K562 (cell line): ENCODE measurements at regions not wholly inside any gene's neighbourhood (a gene's known extent, or its start where the extent isn't known, plus 50 kb on each side); places are given as distances from the start of the nearest gene placed in this dataset.

ENCODE experiments used
- ATAC-seq: fragments of 200-7000 bp; cut with Tn5 transposase; 3 replicates; pipeline ENCODE4 v1.9.1; 2020; ENCODE audit warnings: moderate library complexity
- BruUV-seq: library from RNA; stranded (reverse); fragments of 400-500 nt; replicated peaks from 2 replicates; lab custom pipeline; 2021; lab: Mats Ljungman, UMichigan
- CTCF ChIA-PET: fragments of 300-600 bp; formaldehyde crosslinking; extraction: SDS; loops from one replicate; lab custom pipeline; 2021; ENCODE audit warnings: low intra/inter-chr PET ratio; lab: Yijun Ruan, JAX
- POLR2A ChIA-PET: fragments of 300-600, 350-650 bp; sonication (Branson Sonifier 250); formaldehyde crosslinking; extraction: SDS; loops from one replicate; lab custom pipeline; 2021; ENCODE audit warnings: antibody characterized with exemption, inconsistent platforms; lab: Yijun Ruan, JAX
- DNase-seq, 4 experiments: peaks; one replicate each; pipeline versions ENCODE4 v3.0.0 to v3.0.0-alpha.2; 2011 to 2018; ENCODE audit warnings: low spot score in 3 of 4, mixed read lengths in 3 of 4; ENCODE audit errors: extremely low read depth in 1 of 4
- FAIRE-seq: peaks from 2 replicates; lab custom pipeline; 2011; peaks lifted over from hg19 to GRCh38; lab: Jason Lieb, UNC
- H2AFZ ChIP-seq: 2 replicates; pipeline ENCODE4 v1.6.0; 2011; ENCODE audit warnings: low read depth, low read length, control low read depth, inconsistent platforms
- H3K27ac ChIP-seq: fragments of 200-600 bp; 3 replicates; pipeline ENCODE4 v1.8.0; 2011; ENCODE audit warnings: low read depth, mild to moderate bottlenecking, control low read depth, inconsistent platforms, low read length, moderate library complexity, mixed read lengths; ENCODE audit errors: extremely low read depth
- H3K27me3 ChIP-seq, 2 experiments: fragments of 300-600 bp in 1 of 2; 2 replicates in 1 of 2; 3 replicates in 1 of 2; pipeline versions ENCODE4 v1.6.0 to v1.8.0; 2011; ENCODE audit warnings: inconsistent platforms in 2 of 2, low read length in 2 of 2, mild to moderate bottlenecking in 1 of 2, mixed read lengths in 1 of 2, moderate library complexity in 1 of 2; ENCODE audit not compliant: control insufficient read depth in 2 of 2, insufficient read depth in 2 of 2
- H3K36me3 ChIP-seq: fragments of 300-600 bp; 3 replicates; pipeline ENCODE4 v1.8.0; 2011; ENCODE audit warnings: mild to moderate bottlenecking, low read length, inconsistent platforms; ENCODE audit not compliant: control insufficient read depth, insufficient read depth
- H3K4me1 ChIP-seq, 2 experiments: fragments of 200-600 bp in 1 of 2; replicated peaks in 1 of 2; 2 replicates in 1 of 2; 3 replicates in 1 of 2; pipeline versions ENCODE4 v1.5.1 to v1.8.0; 2011; ENCODE audit warnings: inconsistent platforms in 2 of 2, low read length in 2 of 2, mild to moderate bottlenecking in 1 of 2, mixed read lengths in 1 of 2, moderate library complexity in 1 of 2; ENCODE audit not compliant: control insufficient read depth in 2 of 2, insufficient read depth in 2 of 2
- H3K4me2 ChIP-seq: 2 replicates; pipeline ENCODE4 v1.6.1; 2011; ENCODE audit warnings: low read length, control low read depth, inconsistent platforms, mixed read lengths; ENCODE audit not compliant: insufficient read depth
- H3K4me3 ChIP-seq: fragments of 200-600 bp; sonication (generic), shearing (Covaris generic); 2 replicates; pipeline ENCODE4 v1.5.1; 2016; ENCODE audit warnings: control low read depth, inconsistent platforms
- H3K79me2 ChIP-seq: fragments of 200-600 bp; 3 replicates; pipeline ENCODE4 v1.8.0; 2011; ENCODE audit warnings: low read length, inconsistent platforms; ENCODE audit not compliant: control insufficient read depth, insufficient read depth
- H3K9ac ChIP-seq, 2 experiments: 2 replicates each; pipeline versions ENCODE4 v1.6.0 to v1.6.1; 2011; ENCODE audit warnings: low read depth in 2 of 2, low read length in 2 of 2, control low read depth in 1 of 2, inconsistent platforms in 1 of 2, mild to moderate bottlenecking in 1 of 2, mixed read lengths in 1 of 2; ENCODE audit not compliant: insufficient read depth in 1 of 2
- H3K9me1 ChIP-seq: one replicate; pipeline ENCODE4 v1.6.0; 2011; ENCODE audit warnings: inconsistent platforms, mild to moderate bottlenecking, low read length, moderate library complexity; ENCODE audit not compliant: control insufficient read depth, insufficient read depth
- H3K9me3 ChIP-seq: replicated peaks from 2 replicates; pipeline ENCODE4 v1.5.1; 2011; ENCODE audit warnings: low read depth, low read length, inconsistent platforms; ENCODE audit not compliant: control insufficient read depth, insufficient read depth
- H4K20me1 ChIP-seq: replicated peaks from 2 replicates; pipeline ENCODE4 v1.6.1; 2011; ENCODE audit warnings: low read length, inconsistent platforms, mixed read lengths; ENCODE audit not compliant: control insufficient read depth, insufficient read depth
- ARID1B ChIP-seq: fragments of 450-650 bp; IDR thresholded peaks from 2 replicates; pipeline ENCODE4 v1.6.1; 2016; ENCODE audit warnings: antibody characterized with exemption, mild to moderate bottlenecking, inconsistent platforms
- CCNT2 ChIP-seq: IDR thresholded peaks from 2 replicates; pipeline ENCODE4 v1.6.1; 2011; ENCODE audit warnings: borderline replicate concordance, low read depth, mild to moderate bottlenecking, moderate library complexity, mixed read lengths, low read length; ENCODE audit not compliant: insufficient read length; ENCODE audit errors: extremely low read depth
- GABPB2 ChIP-seq: fragments of 250-450 bp; sonication (Bioruptor Pico); conservative IDR thresholded peaks from 2 replicates; pipeline ENCODE4 v1.5.1; 2021; ENCODE audit warnings: mild to moderate bottlenecking
- HEY1 ChIP-seq: fragments of 250-450 bp; sonication (Bioruptor Pico); IDR thresholded peaks from 2 replicates; pipeline ENCODE4 v1.5.0; 2020; ENCODE audit warnings: mild to moderate bottlenecking, moderate library complexity, borderline replicate concordance
- HLTF ChIP-seq: fragments of 450-650 bp; IDR thresholded peaks from 2 replicates; pipeline ENCODE4 v1.6.1; 2016
- KDM2B ChIP-seq: fragments of 250-450 bp; sonication (Bioruptor Pico); IDR thresholded peaks from 2 replicates; pipeline ENCODE4 v1.8.0; 2021; ENCODE audit warnings: mild to moderate bottlenecking, moderate library complexity
- NEUROD1 ChIP-seq: fragments of 150-350 bp; IDR thresholded peaks from 2 replicates; pipeline ENCODE4 v1.6.1; 2014; ENCODE audit warnings: borderline replicate concordance, low read length, low read depth; ENCODE audit not compliant: partially characterized antibody
- RBFOX2 ChIP-seq: fragments of 200-400 bp; formaldehyde crosslinking; IDR thresholded peaks from 2 replicates; pipeline ENCODE4 v1.6.1; 2017; ENCODE audit warnings: low read depth, mild to moderate bottlenecking, low read length, moderate library complexity
- SMARCA4 ChIP-seq: fragments of 450-650 bp; IDR thresholded peaks from 2 replicates; pipeline ENCODE4 v1.6.1; 2016
- TAF15 ChIP-seq: fragments of 200-400 bp; formaldehyde crosslinking; IDR thresholded peaks from 2 replicates; pipeline ENCODE4 v1.6.1; 2017; ENCODE audit warnings: mild to moderate bottlenecking, low read depth, low read length, moderate library complexity
- TFAM ChIP-seq: fragments of 250-450 bp; sonication (Bioruptor Pico); conservative IDR thresholded peaks from 2 replicates; pipeline ENCODE4 v1.5.0; 2021; ENCODE audit warnings: mild to moderate bottlenecking, moderate library complexity
- ZNF121 ChIP-seq: sonication (generic); formaldehyde crosslinking; conservative IDR thresholded peaks from 2 replicates; pipeline ENCODE4 v1.8.0; 2022; ENCODE audit warnings: missing genetic modification reagents
- ZNF217 ChIP-seq: sonication (generic); formaldehyde crosslinking; IDR thresholded peaks from 2 replicates; pipeline ENCODE4 v1.8.0; 2022; ENCODE audit warnings: mild to moderate bottlenecking, missing genetic modification reagents
- ZNF589 ChIP-seq: fragments of 200-800 bp; sonication (Bioruptor generic); IDR thresholded peaks from 2 replicates; pipeline ENCODE4 v1.6.1; 2016; ENCODE audit warnings: low read depth, missing genetic modification characterization, missing compliant biosample characterization
- WGBS: fragments of 100-300 bp; shearing (Covaris generic); methylation state at CpG from one replicate; pipeline ENCODE4 v1.1.6; 2016; ENCODE audit warnings: low coverage, mixed read lengths; ENCODE audit not compliant: insufficient coverage; ENCODE audit errors: missing lambda C conversion rate; 5-methylcytosine and 5-hydroxymethylcytosine counted together
- in situ Hi-C: fragments of 300-500 bp; cut with MboI; formaldehyde crosslinking; loops from 4 replicates; pipeline ENCODE4 v1.15.0; 2018; ENCODE audit warnings: inconsistent platforms, mixed read lengths
- intact Hi-C: fragments of 100-400 bp; cut with micrococcal nuclease; formaldehyde crosslinking; loops from 2 replicates; pipeline ENCODE4 v1.14.2; 2022
- TF ChIP-seq, protein P1 (sequence below): fragments of 250-450 bp; sonication (Bioruptor Pico); IDR thresholded peaks from 2 replicates; pipeline ENCODE4 v1.8.0; 2022; ENCODE audit warnings: moderate library complexity, mild to moderate bottlenecking, inconsistent platforms
- TF ChIP-seq, protein P2 (sequence below): fragments of 250-450 bp; sonication (Bioruptor Pico); IDR thresholded peaks from 2 replicates; pipeline ENCODE4 v1.8.0; 2021; ENCODE audit warnings: moderate library complexity, mild to moderate bottlenecking, inconsistent platforms
- TF ChIP-seq, protein P3 (sequence below), 2 experiments: fragments of 450-650 bp in 1 of 2; sonication (generic) in 1 of 2; formaldehyde crosslinking in 1 of 2; IDR thresholded peaks in 1 of 2; conservative IDR thresholded peaks in 1 of 2; 2 replicates each; pipeline versions ENCODE4 v1.6.1 to v1.8.1; 2016 to 2023; ENCODE audit warnings: mild to moderate bottlenecking in 2 of 2, moderate library complexity in 2 of 2, inconsistent platforms in 1 of 2, missing genetic modification reagents in 1 of 2
- TF ChIP-seq, protein P4 (sequence below): fragments of 200-800 bp; sonication (Bioruptor generic); IDR thresholded peaks from 2 replicates; pipeline ENCODE4 v1.6.1; 2017; ENCODE audit warnings: missing genetic modification characterization, missing compliant biosample characterization
- TF ChIP-seq, protein P5 (sequence below): fragments of 250-450 bp; sonication (Bioruptor Pico); IDR thresholded peaks from 2 replicates; pipeline ENCODE4 v1.5.1; 2021; ENCODE audit warnings: mild to moderate bottlenecking

DNA sequence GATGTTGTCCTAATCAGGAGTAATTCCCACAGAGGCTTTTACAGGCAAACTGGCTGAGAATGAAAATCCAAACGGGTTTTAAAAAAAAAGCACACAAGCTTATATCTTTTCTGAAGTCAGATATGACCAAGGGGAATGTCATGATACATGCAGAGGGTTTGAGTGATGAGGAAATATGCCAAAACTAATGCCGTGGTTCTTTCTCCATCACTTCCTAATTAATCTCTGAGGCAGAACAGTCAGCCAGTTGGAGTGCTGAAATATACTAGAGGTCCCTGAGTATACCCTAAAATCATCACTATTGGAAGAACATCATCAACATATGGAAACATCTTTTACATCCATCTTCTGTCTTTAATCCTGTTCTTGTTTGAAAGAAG is 160.8 kb upstream of the FAR2 start:
- CTCF ChIA-PET = no interaction called here
- Histone ChIP-seq H4K20me1 (no peaks in the 10 kb centered on the region), H3K4me3 (no peak overlapping the region), H3K27ac (no peak overlapping the region), H2AFZ (no peak overlapping the region), H3K9me1 (no peaks in the 10 kb centered on the region), H3K9ac (no peak overlapping the region), H3K27me3 (no peaks in the 10 kb centered on the region), H3K79me2 (no peaks in the 10 kb centered on the region), H3K36me3 (no peaks in the 10 kb centered on the region), H3K4me1 (no peaks in the 10 kb centered on the region), H3K4me2 (no peak overlapping the region), H3K9me3 (no peaks in the 10 kb centered on the region)
- DNase-seq = no peak
- BruUV-seq = no TSS peak
- ATAC-seq = no peak
- POLR2A ChIA-PET = no interaction called here
- in situ Hi-C loops = no loop called here
- intact Hi-C loops = no loop called here
- no peak for FAIRE-seq
- 0% methylated on average over 2 of the region's 2 CpGs for WGBS
- no peak for TF ChIP-seq SMARCA4
- TF ChIP-seq, protein P1, sequence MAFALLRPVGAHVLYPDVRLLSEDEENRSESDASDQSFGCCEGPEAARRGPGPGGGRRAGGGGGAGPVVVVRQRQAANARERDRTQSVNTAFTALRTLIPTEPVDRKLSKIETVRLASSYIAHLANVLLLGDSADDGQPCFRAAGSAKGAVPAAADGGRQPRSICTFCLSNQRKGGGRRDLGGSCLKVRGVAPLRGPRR (CRISPR knock-in tag) = no peak
- no peak for TF ChIP-seq HLTF
- TF ChIP-seq, protein P2, sequence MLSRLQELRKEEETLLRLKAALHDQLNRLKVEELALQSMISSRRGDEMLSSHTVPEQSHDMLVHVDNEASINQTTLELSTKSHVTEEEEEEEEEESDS = no peak
- TF ChIP-seq TFAM (CRISPR knock-in tag) = no peak
- TF ChIP-seq HEY1 (CRISPR knock-in tag) = no peak
- no peak for TF ChIP-seq GABPB2 (CRISPR knock-in tag)
- TF ChIP-seq, protein P3, sequence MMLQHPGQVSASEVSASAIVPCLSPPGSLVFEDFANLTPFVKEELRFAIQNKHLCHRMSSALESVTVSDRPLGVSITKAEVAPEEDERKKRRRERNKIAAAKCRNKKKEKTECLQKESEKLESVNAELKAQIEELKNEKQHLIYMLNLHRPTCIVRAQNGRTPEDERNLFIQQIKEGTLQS (IDR thresholded peaks at IDR 0.05) = no peak
- TF ChIP-seq, protein P3 (CRISPR knock-in tag; conservative IDR thresholded peaks at IDR 0.05) = no peak
- TF ChIP-seq, protein P4, sequence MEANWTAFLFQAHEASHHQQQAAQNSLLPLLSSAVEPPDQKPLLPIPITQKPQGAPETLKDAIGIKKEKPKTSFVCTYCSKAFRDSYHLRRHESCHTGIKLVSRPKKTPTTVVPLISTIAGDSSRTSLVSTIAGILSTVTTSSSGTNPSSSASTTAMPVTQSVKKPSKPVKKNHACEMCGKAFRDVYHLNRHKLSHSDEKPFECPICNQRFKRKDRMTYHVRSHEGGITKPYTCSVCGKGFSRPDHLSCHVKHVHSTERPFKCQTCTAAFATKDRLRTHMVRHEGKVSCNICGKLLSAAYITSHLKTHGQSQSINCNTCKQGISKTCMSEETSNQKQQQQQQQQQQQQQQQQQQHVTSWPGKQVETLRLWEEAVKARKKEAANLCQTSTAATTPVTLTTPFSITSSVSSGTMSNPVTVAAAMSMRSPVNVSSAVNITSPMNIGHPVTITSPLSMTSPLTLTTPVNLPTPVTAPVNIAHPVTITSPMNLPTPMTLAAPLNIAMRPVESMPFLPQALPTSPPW (CRISPR knock-in tag) = no peak
- no peak for TF ChIP-seq ZNF217 (CRISPR knock-in tag)
- no peak for TF ChIP-seq ZNF589 (CRISPR knock-in tag)
- no peak for TF ChIP-seq RBFOX2
- TF ChIP-seq ARID1B = no peak
- TF ChIP-seq KDM2B (CRISPR knock-in tag) = no peak
- TF ChIP-seq CCNT2 = no peak
- TF ChIP-seq, protein P5, sequence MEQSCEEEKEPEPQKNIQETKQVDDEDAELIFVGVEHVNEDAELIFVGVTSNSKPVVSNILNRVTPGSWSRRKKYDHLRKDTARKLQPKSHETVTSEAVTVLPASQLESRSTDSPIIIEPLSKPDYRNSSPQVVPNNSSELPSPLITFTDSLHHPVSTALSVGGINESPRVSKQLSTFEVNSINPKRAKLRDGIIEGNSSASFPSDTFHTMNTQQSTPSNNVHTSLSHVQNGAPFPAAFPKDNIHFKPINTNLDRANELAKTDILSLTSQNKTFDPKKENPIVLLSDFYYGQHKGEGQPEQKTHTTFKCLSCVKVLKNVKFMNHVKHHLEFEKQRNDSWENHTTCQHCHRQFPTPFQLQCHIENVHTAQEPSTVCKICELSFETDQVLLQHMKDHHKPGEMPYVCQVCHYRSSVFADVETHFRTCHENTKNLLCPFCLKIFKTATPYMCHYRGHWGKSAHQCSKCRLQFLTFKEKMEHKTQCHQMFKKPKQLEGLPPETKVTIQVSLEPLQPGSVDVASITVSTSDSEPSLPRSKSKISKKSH (CRISPR knock-in tag) = no peak
- TF ChIP-seq NEUROD1 = no peak
- TF ChIP-seq ZNF121 (CRISPR knock-in tag) = no peak
- TF ChIP-seq TAF15 = no peak
